LNCaP clone FGC (cell line): ENCODE measurements at regions not wholly inside any gene's neighbourhood (a gene's known extent, or its start where the extent isn't known, plus 50 kb on each side); places are given as distances from the start of the nearest gene placed in this dataset.
A peak's percentile ranks its signal among the peaks of the same experiment; 100 is the strongest.

ENCODE experiments used
- DNase-seq: peaks from one replicate; pipeline ENCODE4 v3.0.0-alpha.2; 2011; ENCODE audit warnings: low read depth
- H3K4me3 ChIP-seq: 2 replicates; pipeline ENCODE4 v1.5.1; 2011; ENCODE audit warnings: mild to moderate bottlenecking, low read depth, low read length, control low read depth
- CTCF ChIP-seq: IDR thresholded peaks from 2 replicates; pipeline ENCODE4 v1.5.1; 2012; ENCODE audit warnings: mild to moderate bottlenecking; ENCODE audit not compliant: control insufficient read depth, insufficient read depth; ENCODE audit errors: extremely low read depth

GRCh38 chr2:199216253-199216652, 241.5 kb downstream of the SATB2 start:
- no peak overlapping the region for H3K4me3 ChIP-seq
- no peak for TF ChIP-seq CTCF
- no peak for DNase-seq

GRCh38 chr2:199207011-199207410, 250.7 kb downstream of the SATB2 start:
- DNase-seq, result no peak
- no peak overlapping the region for H3K4me3 ChIP-seq
- TF ChIP-seq CTCF, result no peak

- no peak overlapping the region for H3K4me3 ChIP-seq
- peak; percentile 13; the same call in 1 of the 2 replicates for TF ChIP-seq CTCF
- DNase-seq, result no peak
These were observed 251.2 kb downstream of the SATB2 start for GRCh38 chr2:199206536-199206935.

GRCh38 chr2:199202964-199203363, 254.8 kb downstream of the SATB2 start:
- H3K4me3 ChIP-seq, result no peak overlapping the region
- DNase-seq, result no peak
- TF ChIP-seq CTCF, result no peak

- TF ChIP-seq CTCF, result no peak
- DNase-seq, result no peak
- no peak overlapping the region for H3K4me3 ChIP-seq
These were observed 256.2 kb downstream of the SATB2 start for GRCh38 chr2:199201539-199201938.

GRCh38 chr2:199199797-199200196, 257.9 kb downstream of the SATB2 start:
- DNase-seq, result no peak
- TF ChIP-seq CTCF, result no peak
- H3K4me3 ChIP-seq, result no peak overlapping the region

- DNase-seq, result no peak
- TF ChIP-seq CTCF, result no peak
- no peak overlapping the region for H3K4me3 ChIP-seq
These were observed 260.3 kb downstream of the SATB2 start for GRCh38 chr2:199197448-199197847.
